ENCODE measurements at regions not wholly inside any gene's neighbourhood (a gene's known extent, or its start where the extent isn't known, plus 50 kb on each side); places are given as distances from the start of the nearest gene placed in this dataset.
A peak's percentile ranks its signal among the peaks of the same experiment; 100 is the strongest.

GRCh38 chr16:85232369-85233142 is 120.3 kb upstream of the CIBAR2 start:
- no peak overlapping the region for H3K4me2 ChIP-seq
- peaks cover 42% of the 10 kb centered on the region for H3K4me1 ChIP-seq (ENCODE audit: insufficient read depth)
- TF ChIP-seq EZH2 (IDR thresholded peaks at IDR 0.05; ENCODE audit: borderline replicate concordance) (no peak), EZH2phosphoT487 (IDR thresholded peaks at IDR 0.05; ENCODE audit: low read depth, severe bottlenecking, unreplicated experiment) (no peak), CTCF (IDR thresholded peaks at IDR 0.05; ENCODE audit: poor library complexity) (no peak)
- H4K20me1 ChIP-seq (ENCODE audit: insufficient read depth, poor library complexity, severe bottlenecking) = no peaks in the 10 kb centered on the region
- H2AFZ ChIP-seq = no peak overlapping the region
- WGBS (ENCODE audit: low lambda C conversion rate, missing lambda C conversion rate) = 90% methylated on average over 13 of the region's 13 CpGs
- DNase-seq (ENCODE audit: low spot score) = no peak
- peak overlapping the region; percentile 55 for H3K27ac ChIP-seq
- peaks cover 34% of the 10 kb centered on the region for H3K79me2 ChIP-seq
- no peaks in the 10 kb centered on the region for H3K36me3 ChIP-seq (replicated peaks; ENCODE audit: insufficient read depth, low read depth)
- H3K9me2 ChIP-seq (replicated peaks; ENCODE audit: insufficient read depth) = no peaks in the 10 kb centered on the region
- H3K27me3 ChIP-seq = no peaks in the 10 kb centered on the region
- H3K9me3 ChIP-seq (ENCODE audit: low read depth) = no peaks in the 10 kb centered on the region
- H3K4me3 ChIP-seq = no peak overlapping the region

GRCh38 chr16:85233516-85233915 is 121.2 kb upstream of the CIBAR2 start:
- no peaks in the 10 kb centered on the region for H3K27me3 ChIP-seq
- no peaks in the 10 kb centered on the region for H3K9me2 ChIP-seq (replicated peaks; ENCODE audit: insufficient read depth)
- TF ChIP-seq EZH2phosphoT487 (IDR thresholded peaks at IDR 0.05; ENCODE audit: low read depth, severe bottlenecking, unreplicated experiment) (no peak), EZH2 (IDR thresholded peaks at IDR 0.05; ENCODE audit: borderline replicate concordance) (no peak), CTCF (IDR thresholded peaks at IDR 0.05; ENCODE audit: poor library complexity) (no peak)
- H3K4me2 ChIP-seq = no peak overlapping the region
- peaks cover 31% of the 10 kb centered on the region for H3K79me2 ChIP-seq
- DNase-seq (ENCODE audit: low spot score) = no peak
- H3K4me1 ChIP-seq (ENCODE audit: insufficient read depth) = peaks cover 39% of the 10 kb centered on the region
- no peak overlapping the region for H3K4me3 ChIP-seq
- peak overlapping the region; percentile 97 for H3K27ac ChIP-seq
- no peaks in the 10 kb centered on the region for H3K9me3 ChIP-seq (ENCODE audit: low read depth)
- 90% methylated on average over 6 of the region's 6 CpGs for WGBS (ENCODE audit: low lambda C conversion rate, missing lambda C conversion rate)
- no peaks in the 10 kb centered on the region for H4K20me1 ChIP-seq (ENCODE audit: insufficient read depth, poor library complexity, severe bottlenecking)
- no peaks in the 10 kb centered on the region for H3K36me3 ChIP-seq (replicated peaks; ENCODE audit: insufficient read depth, low read depth)
- no peak overlapping the region for H2AFZ ChIP-seq

DNA sequence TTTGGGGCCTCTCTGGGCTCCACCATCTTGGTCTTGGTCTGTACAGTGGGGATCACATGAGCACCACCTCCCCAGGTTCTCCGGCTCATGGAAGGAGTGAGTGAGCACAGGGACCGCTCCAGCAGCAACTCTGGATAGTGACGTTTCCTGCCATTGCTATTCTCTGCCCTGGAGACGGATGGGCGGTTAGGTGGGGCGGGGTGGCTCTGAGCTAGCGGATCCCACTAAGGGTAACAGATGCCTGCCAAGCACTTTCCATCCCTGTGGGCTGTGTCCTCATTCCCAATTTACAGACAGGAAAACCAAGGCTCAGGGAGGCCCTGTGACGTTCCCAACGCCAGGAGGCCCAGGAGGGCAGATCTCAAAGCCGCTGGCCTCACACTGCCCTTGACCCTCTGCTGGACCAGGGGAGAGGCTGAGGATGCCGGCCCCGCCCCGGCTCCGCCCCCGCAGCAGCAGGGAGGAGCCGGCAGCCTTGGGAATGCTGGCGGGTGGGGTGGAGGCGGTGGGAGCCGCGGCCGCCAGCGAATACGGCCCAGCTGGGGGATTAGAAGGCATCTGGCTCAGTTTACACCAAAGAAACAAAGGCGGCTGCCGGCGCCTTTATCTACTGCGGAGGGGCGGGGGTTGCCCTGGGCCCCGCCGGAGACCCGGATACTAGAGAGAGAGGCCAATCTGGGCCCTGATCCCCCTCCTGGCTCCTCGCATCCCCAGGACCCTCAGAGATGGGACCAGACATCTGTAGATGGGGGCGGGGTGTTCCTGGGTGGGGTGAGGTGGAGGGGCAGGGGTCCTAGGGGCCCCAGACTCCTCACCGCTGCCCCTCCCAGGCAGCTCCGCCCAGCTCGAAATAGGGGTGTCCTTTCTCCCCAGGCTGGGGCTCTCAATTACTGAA is 122.3 kb upstream of the CIBAR2 start:
- Histone ChIP-seq H3K4me1 (ENCODE audit: insufficient read depth) (peaks cover 40% of the 10 kb centered on the region), H3K4me2 (peak overlapping the region; percentile 97), H3K79me2 (peaks cover 23% of the 10 kb centered on the region), H3K9me3 (ENCODE audit: low read depth) (no peaks in the 10 kb centered on the region), H3K36me3 (replicated peaks; ENCODE audit: insufficient read depth, low read depth) (no peaks in the 10 kb centered on the region), H3K9me2 (replicated peaks; ENCODE audit: insufficient read depth) (no peaks in the 10 kb centered on the region), H3K4me3 (peak overlapping the region; percentile 23), H2AFZ (no peak overlapping the region), H4K20me1 (ENCODE audit: insufficient read depth, poor library complexity, severe bottlenecking) (no peaks in the 10 kb centered on the region), H3K27me3 (no peaks in the 10 kb centered on the region), H3K27ac (peak overlapping the region; percentile 97)
- 13% methylated on average over 35 of the region's 36 CpGs for WGBS (ENCODE audit: low lambda C conversion rate, missing lambda C conversion rate)
- TF ChIP-seq EZH2phosphoT487 (IDR thresholded peaks at IDR 0.05; ENCODE audit: low read depth, severe bottlenecking, unreplicated experiment) (no peak), EZH2 (IDR thresholded peaks at IDR 0.05; ENCODE audit: borderline replicate concordance) (no peak), CTCF (IDR thresholded peaks at IDR 0.05; ENCODE audit: poor library complexity) (no peak)
- DNase-seq (ENCODE audit: low spot score) = peak; percentile 92

Data from hepatocyte (in vitro differentiated cells).